Neutrophil (primary cell): ENCODE measurements at regions not wholly inside any gene's neighbourhood (a gene's known extent, or its start where the extent isn't known, plus 50 kb on each side); places are given as distances from the start of the nearest gene placed in this dataset.

Source experiments
- H3K27ac ChIP-seq: fragments of 200-600 bp; sonication (generic); 2 replicates; pipeline ENCODE4 v1.5.1; 2016; ENCODE audit warnings: mild to moderate bottlenecking, moderate library complexity
- H3K27me3 ChIP-seq: fragments of 200-600 bp; sonication (generic); 2 replicates; pipeline ENCODE4 v1.6.0; 2016; ENCODE audit warnings: mild to moderate bottlenecking
- H3K36me3 ChIP-seq: fragments of 200-600 bp; sonication (generic); 2 replicates; pipeline ENCODE4 v1.5.1; 2017
- H3K4me1 ChIP-seq, 2 experiments: fragments of 200-600 bp in 1 of 2; sonication (generic) in 1 of 2; 1 replicate in 1 of 2; 2 replicates in 1 of 2; pipeline versions ENCODE4 v1.5.1 to v1.6.1; 2013 to 2016; ENCODE audit warnings: low read depth in 1 of 2, low read length in 1 of 2, mild to moderate bottlenecking in 1 of 2, moderate library complexity in 1 of 2; ENCODE audit not compliant: control insufficient read depth in 1 of 2, insufficient read depth in 1 of 2
- H3K4me3 ChIP-seq, 2 experiments: fragments of 200-600 bp in 1 of 2; sonication (generic) in 1 of 2; 1 replicate in 1 of 2; 2 replicates in 1 of 2; pipeline ENCODE4 v1.5.1; 2013 to 2016; ENCODE audit warnings: low read depth in 1 of 2, low read length in 1 of 2, mild to moderate bottlenecking in 1 of 2, moderate library complexity in 1 of 2
- H3K9me3 ChIP-seq: fragments of 200-600 bp; sonication (generic); 2 replicates; pipeline ENCODE4 v1.5.1; 2016
- TF ChIP-seq, protein P1 (sequence below): fragments of 200-600 bp; sonication (generic); IDR thresholded peaks from 2 replicates; pipeline ENCODE4 v1.5.1; 2016; ENCODE audit warnings: antibody characterized with exemption

DNA sequence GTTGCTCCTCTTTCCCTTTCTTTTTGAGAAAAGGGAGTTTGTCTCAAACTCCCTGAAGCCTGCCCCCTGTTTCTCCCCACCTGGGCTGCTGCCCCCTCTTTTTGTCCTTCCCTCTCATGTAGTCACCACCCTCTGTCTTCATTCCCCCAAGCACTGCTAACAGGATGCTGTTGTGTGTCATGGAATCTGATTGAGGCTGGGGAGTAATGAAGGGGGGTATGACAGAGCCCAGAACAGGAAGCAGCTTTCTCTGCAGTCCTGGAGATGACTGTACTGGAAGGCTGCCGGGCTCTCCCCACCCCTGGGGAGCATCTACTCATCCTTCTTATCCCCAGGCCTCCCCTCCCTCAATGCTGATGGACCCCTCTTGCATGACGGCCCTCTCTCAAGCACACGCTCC, 181.6 kb downstream of the ABHD5 start:
- Histone ChIP-seq H3K27ac (no peak overlapping the region), H3K36me3 (no peaks in the 10 kb centered on the region), H3K9me3 (no peaks in the 10 kb centered on the region), H3K4me1 (no peaks in the 10 kb centered on the region), H3K4me3 (no peak overlapping the region), H3K27me3 (peaks cover 53% of the 10 kb centered on the region)
- TF ChIP-seq, protein P1, sequence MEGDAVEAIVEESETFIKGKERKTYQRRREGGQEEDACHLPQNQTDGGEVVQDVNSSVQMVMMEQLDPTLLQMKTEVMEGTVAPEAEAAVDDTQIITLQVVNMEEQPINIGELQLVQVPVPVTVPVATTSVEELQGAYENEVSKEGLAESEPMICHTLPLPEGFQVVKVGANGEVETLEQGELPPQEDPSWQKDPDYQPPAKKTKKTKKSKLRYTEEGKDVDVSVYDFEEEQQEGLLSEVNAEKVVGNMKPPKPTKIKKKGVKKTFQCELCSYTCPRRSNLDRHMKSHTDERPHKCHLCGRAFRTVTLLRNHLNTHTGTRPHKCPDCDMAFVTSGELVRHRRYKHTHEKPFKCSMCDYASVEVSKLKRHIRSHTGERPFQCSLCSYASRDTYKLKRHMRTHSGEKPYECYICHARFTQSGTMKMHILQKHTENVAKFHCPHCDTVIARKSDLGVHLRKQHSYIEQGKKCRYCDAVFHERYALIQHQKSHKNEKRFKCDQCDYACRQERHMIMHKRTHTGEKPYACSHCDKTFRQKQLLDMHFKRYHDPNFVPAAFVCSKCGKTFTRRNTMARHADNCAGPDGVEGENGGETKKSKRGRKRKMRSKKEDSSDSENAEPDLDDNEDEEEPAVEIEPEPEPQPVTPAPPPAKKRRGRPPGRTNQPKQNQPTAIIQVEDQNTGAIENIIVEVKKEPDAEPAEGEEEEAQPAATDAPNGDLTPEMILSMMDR: no peak

DNA sequence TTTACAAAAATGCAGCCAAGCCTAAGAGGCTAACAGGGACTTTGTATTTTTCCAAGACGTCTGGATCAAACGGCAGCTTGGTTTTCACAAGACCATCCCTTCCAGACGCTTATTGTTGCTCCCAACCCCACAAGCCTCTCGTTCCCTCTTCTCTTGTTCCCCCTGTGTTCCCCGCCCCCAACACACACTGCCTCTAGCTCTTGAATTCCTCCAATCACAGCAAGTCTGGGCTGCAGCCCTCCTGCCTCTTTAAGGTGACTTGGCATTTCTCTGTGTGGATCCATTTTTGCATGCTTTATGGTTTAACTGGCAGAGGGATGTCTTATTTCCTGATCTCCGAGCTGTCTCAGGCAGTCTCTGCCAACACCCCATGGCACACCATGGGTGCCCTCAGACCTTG, 182.2 kb downstream of the ABHD5 start:
- H3K4me3 ChIP-seq: no peak overlapping the region
- TF ChIP-seq, protein P1: no peak
- no peaks in the 10 kb centered on the region for H3K36me3 ChIP-seq
- peaks cover 55% of the 10 kb centered on the region for H3K27me3 ChIP-seq
- H3K27ac ChIP-seq: no peak overlapping the region
- H3K9me3 ChIP-seq: no peaks in the 10 kb centered on the region
- no peaks in the 10 kb centered on the region for H3K4me1 ChIP-seq

DNA sequence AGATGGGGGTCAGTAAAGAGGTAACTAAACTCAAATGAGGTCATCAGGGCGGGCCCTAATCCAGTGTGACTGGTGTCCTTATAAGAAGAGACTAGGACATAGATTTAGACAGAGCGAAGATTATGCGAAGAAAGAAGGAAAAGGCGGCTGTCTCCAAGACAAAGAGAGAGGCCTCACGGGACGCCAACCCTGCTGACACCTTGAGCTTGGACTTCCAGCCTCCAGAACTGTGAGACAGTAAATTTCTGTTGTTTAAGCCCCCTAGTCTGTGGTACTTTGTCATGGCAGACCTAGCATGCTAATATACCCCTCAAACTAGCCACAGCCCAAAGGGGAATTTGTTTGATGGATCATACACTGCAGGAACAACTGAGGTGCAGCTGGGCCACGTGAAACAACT, 183.0 kb downstream of the ABHD5 start:
- Histone ChIP-seq H3K27me3 (peaks cover 48% of the 10 kb centered on the region), H3K27ac (no peak overlapping the region), H3K9me3 (no peaks in the 10 kb centered on the region), H3K36me3 (no peaks in the 10 kb centered on the region), H3K4me1 (no peaks in the 10 kb centered on the region), H3K4me3 (no peak overlapping the region)
- TF ChIP-seq, protein P1: no peak

DNA sequence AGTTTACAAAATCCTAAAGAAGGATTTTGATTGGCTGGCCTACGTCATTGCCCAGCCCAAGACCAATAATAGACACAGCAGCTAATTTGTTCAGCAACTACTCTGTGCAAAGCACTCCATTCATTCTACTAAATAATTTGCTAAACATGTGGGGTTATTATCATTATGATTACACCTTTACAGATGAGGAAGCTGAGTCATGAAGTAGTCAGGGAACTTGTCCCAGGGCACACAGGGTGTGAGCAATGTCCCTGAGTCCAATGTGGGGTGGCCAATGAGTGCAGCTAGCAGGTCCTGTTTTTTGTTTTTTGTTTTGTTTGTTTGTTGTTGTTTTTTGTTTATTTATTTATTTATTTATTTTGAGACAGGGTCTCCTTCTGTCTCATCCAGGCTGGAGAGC, 183.6 kb downstream of the ABHD5 start:
- Histone ChIP-seq H3K27ac (no peak overlapping the region), H3K9me3 (no peaks in the 10 kb centered on the region), H3K4me3 (no peak overlapping the region), H3K27me3 (peaks cover 48% of the 10 kb centered on the region), H3K36me3 (no peaks in the 10 kb centered on the region), H3K4me1 (no peaks in the 10 kb centered on the region)
- TF ChIP-seq, protein P1: no peak

DNA sequence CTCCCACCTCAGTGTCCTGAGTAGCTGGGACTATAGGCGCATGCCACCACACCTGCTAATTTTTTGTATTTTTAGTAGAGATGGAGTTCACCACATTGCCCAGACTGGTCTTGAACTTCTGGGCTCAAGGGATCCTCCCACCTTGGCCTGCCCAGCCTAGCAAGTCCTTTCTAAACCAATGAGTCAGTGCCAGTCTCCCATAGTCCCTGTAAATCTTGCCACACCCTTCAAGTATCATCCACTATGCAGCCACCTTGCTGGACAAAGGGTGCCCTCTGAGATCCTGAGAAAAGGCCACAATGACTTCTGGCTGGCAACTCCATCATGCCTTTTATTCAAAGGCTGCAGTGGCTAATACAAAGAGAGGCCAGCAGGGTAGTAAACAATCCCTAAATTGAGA, 184.0 kb downstream of the ABHD5 start:
- no peaks in the 10 kb centered on the region for H3K36me3 ChIP-seq
- peaks cover 45% of the 10 kb centered on the region for H3K27me3 ChIP-seq
- no peak overlapping the region for H3K4me3 ChIP-seq
- no peaks in the 10 kb centered on the region for H3K9me3 ChIP-seq
- no peak overlapping the region for H3K27ac ChIP-seq
- TF ChIP-seq, protein P1: no peak
- H3K4me1 ChIP-seq: no peaks in the 10 kb centered on the region

DNA sequence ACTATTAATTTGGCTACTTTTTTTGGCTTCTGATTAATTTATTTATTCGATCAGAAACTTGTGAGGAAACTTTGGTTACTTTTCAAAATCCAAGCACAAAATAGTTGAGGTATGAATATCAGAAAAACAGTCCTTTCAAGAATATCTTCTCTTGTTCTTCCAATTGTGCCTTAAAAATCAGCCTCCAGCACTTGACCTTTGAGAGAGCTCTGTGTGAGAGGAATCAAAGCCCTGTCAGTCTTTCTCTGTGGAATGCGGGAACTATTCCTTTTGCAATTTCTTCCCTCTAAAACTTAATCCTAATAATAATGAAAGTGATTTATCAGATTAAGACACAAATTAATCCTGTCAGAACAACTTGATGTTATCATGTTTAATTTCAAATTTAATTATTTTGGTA, 185.9 kb downstream of the ABHD5 start:
- Histone ChIP-seq H3K27me3 (peaks cover 27% of the 10 kb centered on the region), H3K36me3 (no peaks in the 10 kb centered on the region), H3K27ac (no peak overlapping the region), H3K9me3 (no peaks in the 10 kb centered on the region), H3K4me1 (no peaks in the 10 kb centered on the region), H3K4me3 (no peak overlapping the region)
- TF ChIP-seq, protein P1: no peak
